ENCODE measurements at regions not wholly inside any gene's neighbourhood (a gene's known extent, or its start where the extent isn't known, plus 50 kb on each side); places are given as distances from the start of the nearest gene placed in this dataset.

GRCh38 chr6:4295783-4296155 lies 160.4 kb upstream of the ECI2 start:
- H3K27me3 Mint-ChIP-seq: no peaks in the 10 kb centered on the region
- H3K4me3 Mint-ChIP-seq: no peak overlapping the region
- H3K9me3 Mint-ChIP-seq: peaks cover 5% of the 10 kb centered on the region
- peaks cover 6% of the 10 kb centered on the region for H3K4me1 Mint-ChIP-seq (ENCODE audit: unreplicated experiment)
- no peaks in the 10 kb centered on the region for H3K36me3 Mint-ChIP-seq
- DNase-seq (ENCODE audit: extremely low spot score, unreplicated experiment): no peak
- H3K27ac Mint-ChIP-seq: no peak overlapping the region
- TF ChIP-seq CTCF (conservative IDR thresholded peaks at IDR 0.05): no peak

- Mint-ChIP-seq H3K9me3 (peaks cover 5% of the 10 kb centered on the region), H3K36me3 (no peaks in the 10 kb centered on the region), H3K4me1 (ENCODE audit: unreplicated experiment) (peaks cover 6% of the 10 kb centered on the region), H3K27ac (no peak overlapping the region), H3K27me3 (no peaks in the 10 kb centered on the region), H3K4me3 (no peak overlapping the region)
- DNase-seq (ENCODE audit: extremely low spot score, unreplicated experiment): no peak
- no peak for TF ChIP-seq CTCF (conservative IDR thresholded peaks at IDR 0.05)
These were observed 159.8 kb upstream of the ECI2 start for GRCh38 chr6:4295058-4295782.

- no peak for DNase-seq (ENCODE audit: extremely low spot score, unreplicated experiment)
- Mint-ChIP-seq H3K36me3 (no peaks in the 10 kb centered on the region), H3K9me3 (peaks cover 5% of the 10 kb centered on the region), H3K4me1 (ENCODE audit: unreplicated experiment) (peaks cover 6% of the 10 kb centered on the region), H3K27me3 (no peaks in the 10 kb centered on the region), H3K4me3 (no peak overlapping the region), H3K27ac (no peak overlapping the region)
- TF ChIP-seq CTCF (conservative IDR thresholded peaks at IDR 0.05): no peak
These were observed 159.3 kb upstream of the ECI2 start for GRCh38 chr6:4294636-4295035.

- no peak for TF ChIP-seq CTCF (conservative IDR thresholded peaks at IDR 0.05)
- H3K27me3 Mint-ChIP-seq: no peaks in the 10 kb centered on the region
- H3K4me1 Mint-ChIP-seq (ENCODE audit: unreplicated experiment): peaks cover 13% of the 10 kb centered on the region
- no peak overlapping the region for H3K4me3 Mint-ChIP-seq
- no peak for DNase-seq (ENCODE audit: extremely low spot score, unreplicated experiment)
- no peaks in the 10 kb centered on the region for H3K9me3 Mint-ChIP-seq
- no peaks in the 10 kb centered on the region for H3K36me3 Mint-ChIP-seq
- no peak overlapping the region for H3K27ac Mint-ChIP-seq
These were observed 156.4 kb upstream of the ECI2 start for GRCh38 chr6:4291453-4292403.

GRCh38 chr6:4289770-4290320 lies 154.5 kb upstream of the ECI2 start:
- no peak overlapping the region for H3K4me3 Mint-ChIP-seq
- peaks cover 4% of the 10 kb centered on the region for H3K27me3 Mint-ChIP-seq
- no peaks in the 10 kb centered on the region for H3K36me3 Mint-ChIP-seq
- peaks cover 19% of the 10 kb centered on the region for H3K4me1 Mint-ChIP-seq (ENCODE audit: unreplicated experiment)
- no peak for DNase-seq (ENCODE audit: extremely low spot score, unreplicated experiment)
- TF ChIP-seq CTCF (conservative IDR thresholded peaks at IDR 0.05): no peak
- H3K27ac Mint-ChIP-seq: no peak overlapping the region
- H3K9me3 Mint-ChIP-seq: no peaks in the 10 kb centered on the region

Data from type B pancreatic cell (in vitro differentiated cells).